ENCODE measurements at regions not wholly inside any gene's neighbourhood (a gene's known extent, or its start where the extent isn't known, plus 50 kb on each side); places are given as distances from the start of the nearest gene placed in this dataset.

GRCh38 chr1:212212906-212213305 is 72.3 kb upstream of the PPP2R5A start:
- no peaks in the 10 kb centered on the region for H3K9me3 Mint-ChIP-seq
- H3K27ac Mint-ChIP-seq = peak overlapping the region in 1 of 2 donors; percentile 73
- no peaks in the 10 kb centered on the region for H3K36me3 Mint-ChIP-seq
- ATAC-seq = no peak
- DNase-seq (ENCODE audit: low spot score in 2 of 2) = no peak

GRCh38 chr1:212213784-212214183 is 71.4 kb upstream of the PPP2R5A start:
- no peaks in the 10 kb centered on the region for H3K9me3 Mint-ChIP-seq
- ATAC-seq (no peak), DNase-seq (ENCODE audit: low spot score in 2 of 2) (no peak)
- H3K27ac Mint-ChIP-seq = peak overlapping the region in 1 of 2 donors; percentile 33
- no peaks in the 10 kb centered on the region for H3K36me3 Mint-ChIP-seq

GRCh38 chr1:212214325-212214724 is 70.9 kb upstream of the PPP2R5A start:
- no peaks in the 10 kb centered on the region for H3K36me3 Mint-ChIP-seq
- no peak overlapping the region for H3K27ac Mint-ChIP-seq
- DNase-seq (ENCODE audit: low spot score in 2 of 2) = no peak
- ATAC-seq = no peak
- H3K9me3 Mint-ChIP-seq = no peaks in the 10 kb centered on the region

- ATAC-seq = no peak
- Mint-ChIP-seq H3K36me3 (no peaks in the 10 kb centered on the region), H3K27ac (no peak overlapping the region), H3K9me3 (no peaks in the 10 kb centered on the region)
- DNase-seq (ENCODE audit: low spot score in 2 of 2) = no peak
These were observed 69.3 kb upstream of the PPP2R5A start for GRCh38 chr1:212215910-212216309.

- no peaks in the 10 kb centered on the region for H3K36me3 Mint-ChIP-seq
- no peaks in the 10 kb centered on the region for H3K9me3 Mint-ChIP-seq
- H3K27ac Mint-ChIP-seq = no peak overlapping the region
- no peak for ATAC-seq
- DNase-seq (ENCODE audit: low spot score in 2 of 2) = no peak
These were observed 67.6 kb upstream of the PPP2R5A start for GRCh38 chr1:212217633-212218032.

- H3K9me3 Mint-ChIP-seq = no peaks in the 10 kb centered on the region
- DNase-seq (ENCODE audit: low spot score in 2 of 2) (no peak), ATAC-seq (no peak)
- H3K27ac Mint-ChIP-seq = no peak overlapping the region
- H3K36me3 Mint-ChIP-seq = no peaks in the 10 kb centered on the region
These were observed 67.1 kb upstream of the PPP2R5A start for GRCh38 chr1:212218065-212218464.

GRCh38 chr1:212218911-212219310 is 66.3 kb upstream of the PPP2R5A start:
- peak; percentile 88 to 99 for ATAC-seq
- Mint-ChIP-seq H3K9me3 (no peaks in the 10 kb centered on the region), H3K36me3 (no peaks in the 10 kb centered on the region), H3K27ac (peak overlapping the region in 1 of 2 donors; percentile 40)
- peak in 1 of 2 donors; percentile 29 for DNase-seq (ENCODE audit: low spot score in 2 of 2)

GRCh38 chr1:212219679-212220463 is 65.3 kb upstream of the PPP2R5A start:
- DNase-seq (ENCODE audit: low spot score in 2 of 2) (no peak), ATAC-seq (no peak)
- Mint-ChIP-seq H3K9me3 (no peaks in the 10 kb centered on the region), H3K36me3 (no peaks in the 10 kb centered on the region), H3K27ac (no peak overlapping the region)

GRCh38 chr1:212221801-212222200 is 63.4 kb upstream of the PPP2R5A start:
- peak overlapping the region in 1 of 2 donors; percentile 46 for H3K27ac Mint-ChIP-seq
- no peak for ATAC-seq
- H3K36me3 Mint-ChIP-seq = no peaks in the 10 kb centered on the region
- no peaks in the 10 kb centered on the region for H3K9me3 Mint-ChIP-seq
- DNase-seq (ENCODE audit: low spot score in 2 of 2) = no peak

GRCh38 chr1:212224102-212224501 is 61.1 kb upstream of the PPP2R5A start:
- no peak for DNase-seq (ENCODE audit: low spot score in 2 of 2)
- ATAC-seq = peak in 1 of 2 donors; percentile 52
- H3K9me3 Mint-ChIP-seq = no peaks in the 10 kb centered on the region
- no peaks in the 10 kb centered on the region for H3K36me3 Mint-ChIP-seq
- peak overlapping the region; percentile 8 to 20 for H3K27ac Mint-ChIP-seq

GRCh38 chr1:212225416-212225815 is 59.8 kb upstream of the PPP2R5A start:
- peak; percentile 82 to 85 for ATAC-seq
- no peaks in the 10 kb centered on the region for H3K9me3 Mint-ChIP-seq
- no peak for DNase-seq (ENCODE audit: low spot score in 2 of 2)
- peak overlapping the region; percentile 4 to 16 for H3K27ac Mint-ChIP-seq
- H3K36me3 Mint-ChIP-seq = no peaks in the 10 kb centered on the region

GRCh38 chr1:212225871-212226302 is 59.3 kb upstream of the PPP2R5A start:
- DNase-seq (ENCODE audit: low spot score in 2 of 2) = no peak
- Mint-ChIP-seq H3K36me3 (no peaks in the 10 kb centered on the region), H3K27ac (peak overlapping the region in 1 of 2 donors; percentile 24), H3K9me3 (no peaks in the 10 kb centered on the region)
- ATAC-seq = peak; percentile 13 to 44

- Mint-ChIP-seq H3K9me3 (no peaks in the 10 kb centered on the region), H3K27ac (peak overlapping the region in 1 of 2 donors; percentile 24), H3K36me3 (no peaks in the 10 kb centered on the region)
- no peak for DNase-seq (ENCODE audit: low spot score in 2 of 2)
- ATAC-seq = no peak
These were observed 58.7 kb upstream of the PPP2R5A start for GRCh38 chr1:212226467-212226866.

- H3K27ac Mint-ChIP-seq = no peak overlapping the region
- DNase-seq (ENCODE audit: low spot score in 2 of 2) (no peak), ATAC-seq (no peak)
- H3K36me3 Mint-ChIP-seq = no peaks in the 10 kb centered on the region
- H3K9me3 Mint-ChIP-seq = no peaks in the 10 kb centered on the region
These were observed 57.1 kb upstream of the PPP2R5A start for GRCh38 chr1:212228076-212228475.

- ATAC-seq (no peak), DNase-seq (ENCODE audit: low spot score in 2 of 2) (no peak)
- Mint-ChIP-seq H3K36me3 (no peaks in the 10 kb centered on the region), H3K9me3 (no peaks in the 10 kb centered on the region), H3K27ac (no peak overlapping the region)
These were observed 56.6 kb upstream of the PPP2R5A start for GRCh38 chr1:212228591-212229119.

- no peaks in the 10 kb centered on the region for H3K36me3 Mint-ChIP-seq
- H3K9me3 Mint-ChIP-seq = no peaks in the 10 kb centered on the region
- DNase-seq (ENCODE audit: low spot score in 2 of 2) (no peak), ATAC-seq (no peak)
- H3K27ac Mint-ChIP-seq = no peak overlapping the region
These were observed 55.6 kb upstream of the PPP2R5A start for GRCh38 chr1:212229654-212230053.

GRCh38 chr1:212230329-212230728 is 54.9 kb upstream of the PPP2R5A start:
- no peaks in the 10 kb centered on the region for H3K9me3 Mint-ChIP-seq
- ATAC-seq = no peak
- DNase-seq (ENCODE audit: low spot score in 2 of 2) = no peak

GRCh38 chr1:212231372-212231771 is 53.8 kb upstream of the PPP2R5A start:
- Mint-ChIP-seq H3K9me3 (no peaks in the 10 kb centered on the region), H3K27ac (no peak overlapping the region), H3K36me3 (no peaks in the 10 kb centered on the region)
- DNase-seq (ENCODE audit: low spot score in 2 of 2) (no peak), ATAC-seq (no peak)

More at GRCh38 chr1:212230329-212230728, 54.9 kb upstream of the PPP2R5A start:
- H3K27ac Mint-ChIP-seq = no peak overlapping the region
- H3K36me3 Mint-ChIP-seq = no peaks in the 10 kb centered on the region
